ENCODE measurements at regions not wholly inside any gene's neighbourhood (a gene's known extent, or its start where the extent isn't known, plus 50 kb on each side); places are given as distances from the start of the nearest gene placed in this dataset.

DNA sequence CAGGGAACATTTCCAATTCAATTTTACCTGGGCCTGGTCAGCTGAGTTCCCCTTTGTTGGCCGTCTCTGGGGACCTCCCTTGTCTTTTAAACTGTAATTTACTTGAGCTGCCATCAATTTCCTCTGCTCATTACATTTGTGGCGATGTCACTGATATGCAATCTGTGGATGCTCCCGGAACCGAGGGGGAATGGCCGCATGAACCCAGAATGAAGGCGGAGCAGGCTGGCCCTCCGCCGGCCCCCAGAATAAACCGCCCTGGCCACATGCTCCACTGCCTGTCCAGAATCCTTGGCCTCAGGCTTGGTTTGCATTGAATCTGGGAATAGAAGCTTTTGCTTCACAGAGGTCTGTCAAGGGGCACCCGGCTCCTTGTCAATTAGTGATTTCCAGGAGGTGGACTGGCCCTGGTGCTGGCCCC, 276.8 kb downstream of the TEX29 start:
- DNase-seq, result no peak

DNA sequence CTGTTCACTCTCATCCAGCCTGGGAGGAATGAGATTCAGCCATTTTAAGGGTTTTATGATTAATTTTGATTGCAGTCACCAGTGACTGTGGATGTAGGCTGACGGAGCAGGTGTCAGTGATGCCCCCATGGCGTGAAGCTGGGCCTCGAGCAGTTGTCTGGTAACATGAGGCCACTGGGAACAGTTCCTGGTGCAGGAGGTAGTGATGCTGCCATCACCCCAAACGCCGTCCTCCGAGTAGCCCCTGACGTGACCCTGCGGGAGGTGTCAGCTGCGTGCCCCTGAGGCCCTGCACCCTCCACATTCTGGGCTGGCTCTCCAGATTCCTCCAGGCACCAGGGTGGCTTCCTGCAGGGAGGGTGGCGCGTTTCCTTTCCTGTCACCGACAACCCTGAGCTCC, 277.2 kb downstream of the TEX29 start:
- DNase-seq, result no peak

DNA sequence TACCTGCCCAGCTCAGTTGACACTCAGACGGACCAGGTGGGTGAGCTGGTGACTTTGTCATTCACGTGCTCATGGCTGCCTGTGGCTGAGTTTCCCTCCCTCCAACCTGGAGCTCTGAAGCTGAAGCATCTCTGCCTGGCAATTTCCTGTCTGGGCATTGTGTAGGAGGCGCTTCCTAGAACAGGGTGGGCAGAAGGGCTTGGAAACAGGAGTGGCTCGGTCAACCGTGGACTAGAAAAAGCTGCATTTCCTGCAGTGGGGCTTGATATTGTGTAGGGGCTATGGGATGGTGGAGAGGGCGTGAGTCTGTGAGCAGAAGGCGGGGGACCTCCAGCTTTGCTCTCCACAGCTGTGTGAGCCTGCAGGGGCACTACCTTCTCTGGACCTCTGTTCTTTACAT, 278.3 kb downstream of the TEX29 start:
- DNase-seq, result no peak

DNA sequence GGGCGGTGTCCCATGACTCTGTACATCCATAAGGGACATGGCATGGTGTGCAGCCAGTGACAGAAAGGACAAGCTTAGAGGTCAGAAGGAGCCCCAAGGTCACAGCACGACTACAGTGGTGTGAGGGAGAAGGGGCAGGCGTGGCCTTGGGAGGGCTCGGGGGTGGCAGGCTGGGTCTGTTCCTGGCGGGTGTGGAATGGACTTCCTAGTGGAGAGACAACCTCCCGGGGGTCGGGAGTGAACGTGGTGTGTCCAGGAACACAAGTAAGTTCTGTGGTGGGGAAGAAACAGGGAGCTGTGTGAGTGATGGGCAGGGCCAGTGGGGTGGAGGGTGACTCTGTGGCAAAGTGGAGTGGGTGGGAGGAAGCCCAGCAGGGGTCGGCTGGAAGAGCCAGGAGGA, 279.3 kb downstream of the TEX29 start:
- no peak for DNase-seq

DNA sequence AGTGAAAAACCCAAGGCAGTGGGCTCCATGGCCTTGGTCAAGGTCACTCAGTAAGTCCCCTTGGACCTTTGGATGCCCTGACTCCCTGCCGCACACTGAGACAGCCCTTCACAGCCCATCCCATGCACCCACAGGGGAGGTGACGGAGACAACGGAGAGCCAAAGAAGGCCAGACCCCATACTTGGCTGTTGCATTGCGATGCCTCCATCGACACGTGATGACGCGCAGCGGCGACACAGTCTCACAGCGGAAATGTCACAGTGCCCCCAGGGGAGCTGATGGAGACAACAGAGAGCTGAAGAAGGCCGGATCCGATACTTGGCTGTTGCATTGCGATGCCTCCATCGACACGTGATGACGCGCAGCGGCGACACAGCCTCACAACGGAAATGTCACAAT, 282.4 kb downstream of the TEX29 start:
- DNase-seq, result no peak

DNA sequence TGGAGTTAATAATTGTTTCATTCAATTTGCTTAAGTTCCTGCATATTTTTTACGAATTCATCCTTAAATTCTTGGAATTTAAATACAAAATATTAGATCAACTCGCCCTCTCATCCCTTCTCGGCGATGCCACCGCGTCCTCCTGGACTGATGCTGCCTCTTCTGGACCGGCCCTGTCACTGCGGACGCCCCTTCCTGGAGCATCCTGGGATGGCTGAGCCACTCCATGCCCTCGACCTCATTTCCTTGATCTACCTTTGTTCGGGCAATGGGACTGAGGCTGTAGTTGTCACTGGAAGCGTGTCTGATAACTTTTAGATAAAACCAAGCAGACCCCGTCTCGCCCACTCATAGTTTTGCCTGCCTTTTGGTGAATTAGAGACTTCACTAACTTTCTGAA, 283.7 kb downstream of the TEX29 start:
- no peak for DNase-seq

- DNase-seq, result no peak
Measured at GRCh38 chr13:111608556-111608955, 288.1 kb downstream of the TEX29 start.

DNA sequence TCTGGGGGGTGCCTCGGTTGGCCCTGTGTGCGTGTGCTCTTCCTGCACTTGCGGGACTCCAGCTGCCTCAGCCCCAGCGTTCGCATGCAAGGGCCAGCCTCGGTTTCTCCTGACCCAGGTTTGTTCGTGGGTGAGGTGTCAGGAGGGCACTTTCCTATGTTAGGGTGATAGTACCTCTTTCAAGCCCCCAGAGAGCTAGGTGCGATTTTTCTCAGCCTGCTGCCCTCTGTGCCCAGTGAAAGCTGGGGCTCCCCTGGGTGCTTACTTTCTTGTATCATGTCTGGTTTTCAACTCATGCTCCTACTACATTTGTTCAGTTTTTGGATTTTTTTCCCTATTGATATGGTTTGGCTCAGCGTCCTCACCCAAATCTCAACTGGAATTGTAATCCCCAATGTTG, 289.2 kb downstream of the TEX29 start:
- no peak for DNase-seq

DNA sequence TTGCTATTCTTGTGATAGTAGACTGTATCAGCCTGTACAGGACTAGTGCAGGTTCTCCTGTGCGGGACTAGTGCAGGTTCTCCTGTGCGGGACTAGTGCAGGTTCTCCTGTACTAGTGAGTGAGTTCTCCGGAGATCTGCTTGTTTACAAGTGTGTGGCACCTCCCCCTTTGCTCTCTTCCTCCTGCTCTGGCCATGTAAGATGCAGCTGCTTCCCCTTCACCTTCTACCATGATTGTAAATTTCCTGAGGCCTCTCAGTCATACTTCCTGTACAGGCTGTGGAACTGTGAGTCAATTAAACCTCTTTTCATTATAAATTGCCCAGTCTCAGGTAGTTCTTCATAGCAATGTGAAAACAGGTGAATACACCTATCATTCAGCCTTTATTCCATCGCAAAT, 289.6 kb downstream of the TEX29 start:
- no peak for DNase-seq

GRCh38 chr13:111610879-111611278, 290.4 kb downstream of the TEX29 start:
- DNase-seq, result no peak

DNA sequence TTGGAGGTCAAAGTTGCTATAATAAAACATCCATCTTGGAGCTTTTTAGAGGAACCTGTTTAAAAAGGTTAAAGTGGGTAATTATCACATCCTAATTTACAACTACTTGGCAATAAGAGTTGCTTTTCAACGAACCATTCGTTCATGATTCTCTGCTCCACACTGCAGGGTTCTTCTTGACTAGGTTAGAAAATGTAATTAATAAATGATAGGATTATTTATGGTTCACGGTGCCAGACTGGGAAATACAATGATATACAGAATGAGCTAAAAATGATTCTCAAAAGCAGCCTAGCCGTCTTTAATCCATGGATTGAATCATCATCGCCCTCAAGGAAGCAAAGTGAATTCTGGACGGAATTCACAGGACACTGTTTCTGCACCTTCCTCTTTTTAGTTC, 291.2 kb downstream of the TEX29 start:
- DNase-seq, result no peak

DNA sequence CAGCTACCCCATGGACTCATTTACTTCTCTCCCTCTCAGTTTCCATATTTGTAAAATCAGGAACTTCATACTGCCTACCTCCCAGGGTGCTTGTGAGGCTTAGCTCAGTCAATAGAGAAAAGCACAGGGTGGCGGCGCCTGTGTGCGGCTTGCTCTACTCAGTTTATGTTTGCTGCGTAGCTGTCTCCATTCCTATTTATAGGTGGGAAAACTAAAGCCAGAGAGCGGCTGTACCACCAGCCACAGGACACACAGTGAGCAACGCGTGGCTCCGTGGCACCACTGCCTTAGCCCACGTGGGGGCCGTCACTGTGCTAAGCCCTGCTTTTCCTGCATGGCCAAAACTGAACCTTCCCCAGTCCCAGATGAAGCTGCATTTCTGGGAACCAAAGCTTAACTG, 292.4 kb downstream of the TEX29 start:
- no peak for DNase-seq

GRCh38 chr13:111614009-111614408, 293.6 kb downstream of the TEX29 start:
- DNase-seq, result no peak

DNA sequence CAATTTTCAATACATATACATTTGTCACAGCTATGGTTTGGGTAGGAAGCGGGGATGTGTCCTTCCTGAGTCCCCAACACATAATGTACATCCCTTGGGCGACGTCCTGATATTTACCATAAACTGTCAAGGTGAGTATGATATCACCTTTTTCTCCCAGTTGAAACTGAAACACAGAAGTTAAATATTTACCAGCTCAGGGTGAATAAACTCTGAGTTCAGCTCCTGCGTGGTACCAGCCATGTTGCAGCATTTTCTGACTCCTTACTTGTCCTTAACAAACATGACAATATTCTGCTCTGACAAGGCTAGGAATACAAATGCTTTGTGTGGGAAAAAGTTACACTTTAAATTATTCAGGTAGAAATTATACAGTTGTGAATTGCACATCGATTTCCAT, 294.2 kb downstream of the TEX29 start:
- no peak for DNase-seq

GRCh38 chr13:111616203-111616602, 295.8 kb downstream of the TEX29 start:
- no peak for DNase-seq

DNA sequence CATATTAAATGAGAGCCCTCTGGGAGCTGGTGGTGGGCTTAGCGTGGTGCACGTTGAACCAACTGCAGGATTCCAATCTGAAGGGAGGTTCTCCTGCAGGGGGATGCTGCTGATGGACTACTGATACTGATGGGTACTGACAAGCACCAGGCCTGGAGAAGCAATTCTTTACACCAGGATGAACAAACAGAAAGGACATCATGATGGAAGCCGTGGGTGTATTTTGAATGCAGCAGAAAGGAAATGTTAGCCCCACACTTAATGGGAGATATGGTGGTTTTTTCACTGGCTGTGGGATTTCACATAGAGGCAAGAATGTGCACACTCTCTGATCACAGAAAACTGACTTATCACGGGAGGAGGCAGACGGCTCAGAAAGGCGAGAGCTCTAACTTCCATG, 299.7 kb downstream of the TEX29 start:
- DNase-seq, result no peak

- DNase-seq, result no peak
Measured at GRCh38 chr13:111620586-111620985, 300.1 kb downstream of the TEX29 start.

DNA sequence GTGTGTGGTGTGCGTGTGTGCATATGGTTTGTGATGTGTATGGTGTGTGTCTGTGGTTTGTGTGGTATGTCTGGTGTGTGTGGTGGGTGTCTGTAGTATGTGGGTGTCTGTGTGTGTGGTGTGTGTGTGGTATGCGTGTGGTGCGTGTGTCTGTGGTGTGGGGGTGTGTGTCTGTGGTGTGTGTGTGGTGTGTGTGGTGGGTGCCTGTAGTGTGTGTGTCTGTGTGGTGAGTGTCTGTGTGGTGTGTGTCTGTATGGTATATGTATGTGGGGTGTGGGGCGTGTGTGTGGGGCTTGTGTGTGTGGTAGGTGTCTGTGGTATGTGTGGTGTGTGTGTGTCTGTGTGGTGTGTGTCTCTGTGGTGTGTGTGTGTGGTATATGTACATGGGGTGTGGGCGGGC, 300.7 kb downstream of the TEX29 start:
- DNase-seq, result no peak

GRCh38 chr13:111622051-111622531, 301.6 kb downstream of the TEX29 start:
- no peak for DNase-seq

GRCh38 chr13:111623208-111623607, 302.8 kb downstream of the TEX29 start:
- no peak for DNase-seq

- no peak for DNase-seq
Measured at GRCh38 chr13:111623743-111624505, 303.5 kb downstream of the TEX29 start.

- DNase-seq, result no peak
Measured at GRCh38 chr13:111625526-111626315, 305.3 kb downstream of the TEX29 start.

GRCh38 chr13:111626371-111627305, 306.2 kb downstream of the TEX29 start:
- no peak for DNase-seq

Measured in NCI-H446 (cell line).